ENCODE measurements at regions not wholly inside any gene's neighbourhood (a gene's known extent, or its start where the extent isn't known, plus 50 kb on each side); places are given as distances from the start of the nearest gene placed in this dataset.

DNA sequence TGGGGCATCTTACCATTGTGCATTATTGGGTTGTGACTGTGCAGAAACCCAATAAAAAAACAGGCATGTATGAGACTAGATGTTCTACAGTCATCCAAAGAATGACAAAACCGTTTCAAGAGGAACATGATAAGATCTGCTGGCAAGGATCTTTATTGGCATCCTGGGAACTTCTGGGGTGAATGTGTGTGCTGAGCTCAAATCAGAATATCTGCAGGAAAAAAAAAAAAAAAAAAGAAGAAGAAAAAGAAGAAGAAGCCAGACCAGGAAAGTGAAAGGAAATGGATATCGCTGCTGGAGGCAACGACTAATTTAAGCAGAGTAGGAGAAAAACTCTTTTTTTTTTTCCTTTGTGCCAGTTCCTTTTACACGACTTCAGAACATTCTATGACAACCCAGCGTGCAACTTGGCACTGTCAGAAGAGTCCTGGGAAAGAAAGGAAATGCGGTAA is 484.2 kb upstream of the BOD1L1 start:
- H2AFZ ChIP-seq (ENCODE audit: low read depth, low read length), result no peak overlapping the region
- H3K9me3 ChIP-seq (ENCODE audit: low read length), result no peaks in the 10 kb centered on the region
- no peak overlapping the region for H3K4me3 ChIP-seq (ENCODE audit: low read length)
- no peaks in the 10 kb centered on the region for H3K27me3 ChIP-seq (ENCODE audit: insufficient read depth, low read length)
- H3K36me3 ChIP-seq (ENCODE audit: insufficient read depth, low read length), result no peaks in the 10 kb centered on the region
- no peaks in the 10 kb centered on the region for H3K4me1 ChIP-seq (ENCODE audit: insufficient read depth, low read length)

DNA sequence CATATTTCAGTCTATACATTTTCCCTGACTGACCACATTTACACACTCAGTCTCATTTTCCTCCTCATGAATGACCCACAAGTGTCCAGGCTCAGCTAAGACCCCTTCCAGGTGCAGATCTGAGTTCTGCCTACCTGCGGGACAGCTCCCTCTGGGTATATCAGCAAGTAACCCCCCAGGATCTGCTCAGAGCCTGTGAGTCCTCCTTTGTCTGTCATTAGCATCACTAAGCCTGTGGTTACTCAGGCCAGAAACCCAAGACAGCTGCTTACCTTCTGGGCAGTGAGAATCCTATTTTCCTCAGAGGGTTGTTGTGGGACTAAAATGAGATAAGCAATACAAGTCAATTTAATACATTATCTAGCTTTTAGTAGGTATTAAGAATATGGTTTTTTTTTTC is 487.6 kb upstream of the BOD1L1 start:
- no peaks in the 10 kb centered on the region for H3K27me3 ChIP-seq (ENCODE audit: insufficient read depth, low read length)
- no peak overlapping the region for H3K4me3 ChIP-seq (ENCODE audit: low read length)
- no peaks in the 10 kb centered on the region for H3K9me3 ChIP-seq (ENCODE audit: low read length)
- no peak overlapping the region for H2AFZ ChIP-seq (ENCODE audit: low read depth, low read length)
- H3K4me1 ChIP-seq (ENCODE audit: insufficient read depth, low read length), result no peaks in the 10 kb centered on the region
- H3K36me3 ChIP-seq (ENCODE audit: insufficient read depth, low read length), result no peaks in the 10 kb centered on the region

DNA sequence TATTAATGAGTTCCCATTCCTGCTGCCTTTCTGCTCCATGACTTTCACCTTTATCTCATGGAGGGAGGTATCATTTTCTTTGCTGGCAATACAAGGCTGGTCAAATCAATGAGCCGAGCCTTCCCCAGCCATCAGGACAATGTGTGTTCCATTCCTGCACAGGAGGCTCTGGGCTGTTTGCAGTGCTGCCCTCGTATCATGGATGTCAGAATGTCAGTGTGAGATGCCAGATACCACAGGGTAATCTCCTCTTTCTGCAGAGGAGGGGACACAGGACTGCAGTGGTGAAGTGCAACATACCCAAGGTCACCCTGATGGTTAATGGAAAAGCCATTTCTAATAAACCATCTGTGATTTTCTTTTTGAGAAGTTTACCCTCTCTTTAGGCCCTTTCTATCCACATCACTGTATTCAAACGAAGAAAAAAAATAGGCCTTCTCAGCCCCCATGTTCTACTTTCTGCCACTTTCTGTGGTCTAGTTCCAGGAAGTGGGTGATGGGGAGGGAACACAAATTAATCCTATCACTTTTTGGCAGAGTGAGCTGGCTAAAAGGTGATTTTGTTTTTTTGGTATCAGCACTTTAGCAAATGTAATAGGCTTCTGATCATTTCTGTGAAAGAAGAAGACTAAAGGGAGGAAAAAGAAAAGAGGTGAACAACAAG is 490.2 kb upstream of the BOD1L1 start:
- H2AFZ ChIP-seq (ENCODE audit: low read depth, low read length), result no peak overlapping the region
- no peak overlapping the region for H3K4me3 ChIP-seq (ENCODE audit: low read length)
- no peaks in the 10 kb centered on the region for H3K9me3 ChIP-seq (ENCODE audit: low read length)
- no peaks in the 10 kb centered on the region for H3K4me1 ChIP-seq (ENCODE audit: insufficient read depth, low read length)
- no peaks in the 10 kb centered on the region for H3K27me3 ChIP-seq (ENCODE audit: insufficient read depth, low read length)
- H3K36me3 ChIP-seq (ENCODE audit: insufficient read depth, low read length), result no peaks in the 10 kb centered on the region

DNA sequence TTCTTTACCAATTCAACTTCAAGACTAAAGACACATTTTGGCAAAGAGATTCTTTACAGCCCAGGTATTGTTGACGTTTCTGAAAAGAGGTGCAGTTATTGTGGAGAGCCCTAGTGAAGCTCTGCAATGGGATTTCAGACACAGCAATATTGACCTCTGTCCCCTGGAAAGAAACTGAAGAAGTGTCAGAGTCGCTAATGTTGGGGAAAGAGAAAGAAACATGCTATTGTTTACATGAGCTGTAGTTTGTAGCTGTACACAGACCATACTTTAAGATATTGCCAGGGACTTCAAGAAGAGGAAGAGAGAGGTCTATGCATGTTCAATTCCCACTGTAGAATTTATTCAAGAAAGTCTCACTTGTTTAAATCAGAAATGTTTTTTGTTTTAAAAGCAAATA is 497.3 kb upstream of the BOD1L1 start:
- no peaks in the 10 kb centered on the region for H3K9me3 ChIP-seq (ENCODE audit: low read length)
- no peak overlapping the region for H2AFZ ChIP-seq (ENCODE audit: low read depth, low read length)
- no peaks in the 10 kb centered on the region for H3K4me1 ChIP-seq (ENCODE audit: insufficient read depth, low read length)
- no peaks in the 10 kb centered on the region for H3K36me3 ChIP-seq (ENCODE audit: insufficient read depth, low read length)
- H3K4me3 ChIP-seq (ENCODE audit: low read length), result no peak overlapping the region
- no peaks in the 10 kb centered on the region for H3K27me3 ChIP-seq (ENCODE audit: insufficient read depth, low read length)

DNA sequence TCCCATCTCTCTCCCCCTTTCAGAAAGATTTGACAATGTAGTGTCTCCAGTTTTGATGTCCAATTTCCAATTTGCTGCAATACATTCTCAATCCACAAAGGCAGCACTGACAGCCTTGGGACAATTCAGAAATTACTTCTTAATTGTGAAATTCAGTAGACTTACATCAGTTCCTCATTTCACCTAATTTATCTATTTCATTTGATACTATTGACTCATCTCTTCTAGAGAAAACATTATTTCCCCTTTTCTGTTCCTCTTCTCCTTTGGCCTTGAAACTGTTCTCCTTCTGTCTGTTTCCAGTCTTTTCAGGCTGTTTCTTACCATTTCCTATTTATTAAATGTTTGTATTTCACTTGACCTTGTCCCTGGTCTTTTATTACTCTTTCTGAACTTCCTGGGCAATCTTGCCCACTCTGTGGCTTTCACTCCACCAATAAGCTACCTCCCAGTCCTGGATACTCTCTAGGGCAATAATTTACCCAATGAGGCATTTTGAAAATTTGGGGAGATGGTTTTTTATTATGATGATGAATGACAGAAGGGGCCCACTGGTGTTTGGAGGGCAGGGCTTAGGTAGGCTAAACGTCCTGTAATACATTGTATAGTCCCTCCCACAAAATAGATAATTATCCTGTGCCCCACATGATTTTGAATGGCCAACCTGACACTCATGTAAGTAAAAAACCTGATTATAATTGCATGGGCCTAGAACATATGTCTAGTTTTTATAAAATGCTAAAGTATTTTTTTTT is 498.0 kb upstream of the BOD1L1 start:
- Histone ChIP-seq H3K36me3 (ENCODE audit: insufficient read depth, low read length) (no peaks in the 10 kb centered on the region), H3K27me3 (ENCODE audit: insufficient read depth, low read length) (no peaks in the 10 kb centered on the region), H3K4me3 (ENCODE audit: low read length) (no peak overlapping the region), H2AFZ (ENCODE audit: low read depth, low read length) (no peak overlapping the region), H3K9me3 (ENCODE audit: low read length) (no peaks in the 10 kb centered on the region), H3K4me1 (ENCODE audit: insufficient read depth, low read length) (no peaks in the 10 kb centered on the region)

DNA sequence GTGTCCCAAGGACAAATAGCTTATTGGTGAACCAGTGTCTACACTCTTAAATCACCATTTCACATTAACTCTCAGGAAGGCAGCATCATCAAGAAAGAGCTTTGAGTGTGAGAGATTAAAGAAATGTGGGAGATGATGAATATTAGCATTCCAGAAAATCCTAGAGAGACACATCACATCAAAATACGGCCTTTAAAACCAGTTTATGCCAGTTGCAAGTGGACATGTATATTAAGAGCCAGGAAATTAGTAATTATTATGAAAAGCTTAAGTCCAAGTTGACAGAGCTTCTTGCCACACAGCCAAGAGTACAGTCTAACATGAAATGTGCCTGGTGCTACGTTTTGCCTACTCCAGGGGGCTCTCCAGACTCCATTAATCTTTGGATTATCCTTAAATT is 503.0 kb upstream of the BOD1L1 start:
- Histone ChIP-seq H3K9me3 (ENCODE audit: low read length) (no peaks in the 10 kb centered on the region), H3K36me3 (ENCODE audit: insufficient read depth, low read length) (no peaks in the 10 kb centered on the region), H3K27me3 (ENCODE audit: insufficient read depth, low read length) (no peaks in the 10 kb centered on the region), H2AFZ (ENCODE audit: low read depth, low read length) (no peak overlapping the region), H3K4me3 (ENCODE audit: low read length) (no peak overlapping the region), H3K4me1 (ENCODE audit: insufficient read depth, low read length) (no peaks in the 10 kb centered on the region)

DNA sequence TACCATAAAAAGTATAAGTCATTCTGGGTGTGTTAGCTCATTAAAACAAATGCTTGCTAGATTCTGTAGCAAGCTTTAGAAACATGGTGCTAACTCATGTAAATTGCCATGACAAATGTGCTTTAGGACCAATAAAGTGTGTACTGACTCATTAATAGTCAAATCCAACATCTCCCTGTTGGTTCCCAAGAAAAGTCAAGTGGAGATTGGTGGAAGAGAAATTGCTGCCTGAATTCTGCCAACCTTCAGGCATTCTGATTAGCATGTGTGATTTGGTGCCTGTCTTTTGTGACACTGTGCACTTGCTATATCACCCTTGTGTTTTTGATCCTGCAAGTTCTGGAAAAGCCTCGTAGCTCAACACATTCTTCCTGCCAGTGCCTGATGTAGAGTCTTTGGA is 503.8 kb upstream of the BOD1L1 start:
- Histone ChIP-seq H3K9me3 (ENCODE audit: low read length) (no peaks in the 10 kb centered on the region), H3K4me3 (ENCODE audit: low read length) (no peak overlapping the region), H3K36me3 (ENCODE audit: insufficient read depth, low read length) (no peaks in the 10 kb centered on the region), H3K4me1 (ENCODE audit: insufficient read depth, low read length) (no peaks in the 10 kb centered on the region), H3K27me3 (ENCODE audit: insufficient read depth, low read length) (no peaks in the 10 kb centered on the region), H2AFZ (ENCODE audit: low read depth, low read length) (no peak overlapping the region)

DNA sequence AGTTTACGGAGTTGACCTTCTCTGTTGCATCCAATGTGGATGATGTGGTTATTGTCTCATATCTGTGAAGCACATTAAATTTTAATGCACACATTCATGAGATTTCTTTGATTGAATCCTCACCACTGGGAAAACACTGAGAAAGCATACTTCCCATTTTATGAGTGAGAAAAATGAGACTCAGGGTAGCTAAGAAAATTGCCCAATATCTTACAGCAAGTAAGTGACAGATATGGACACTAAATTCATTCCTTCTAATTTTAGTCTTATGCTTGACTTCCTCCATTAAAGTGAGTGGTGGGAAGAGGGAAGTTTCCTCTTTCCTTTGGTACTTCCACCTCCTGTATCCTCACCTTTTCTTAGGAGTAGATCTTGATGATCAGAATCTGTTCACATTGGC is 504.8 kb upstream of the BOD1L1 start:
- Histone ChIP-seq H2AFZ (ENCODE audit: low read depth, low read length) (no peak overlapping the region), H3K9me3 (ENCODE audit: low read length) (no peaks in the 10 kb centered on the region), H3K4me3 (ENCODE audit: low read length) (no peak overlapping the region), H3K27me3 (ENCODE audit: insufficient read depth, low read length) (no peaks in the 10 kb centered on the region), H3K4me1 (ENCODE audit: insufficient read depth, low read length) (no peaks in the 10 kb centered on the region), H3K36me3 (ENCODE audit: insufficient read depth, low read length) (no peaks in the 10 kb centered on the region)

DNA sequence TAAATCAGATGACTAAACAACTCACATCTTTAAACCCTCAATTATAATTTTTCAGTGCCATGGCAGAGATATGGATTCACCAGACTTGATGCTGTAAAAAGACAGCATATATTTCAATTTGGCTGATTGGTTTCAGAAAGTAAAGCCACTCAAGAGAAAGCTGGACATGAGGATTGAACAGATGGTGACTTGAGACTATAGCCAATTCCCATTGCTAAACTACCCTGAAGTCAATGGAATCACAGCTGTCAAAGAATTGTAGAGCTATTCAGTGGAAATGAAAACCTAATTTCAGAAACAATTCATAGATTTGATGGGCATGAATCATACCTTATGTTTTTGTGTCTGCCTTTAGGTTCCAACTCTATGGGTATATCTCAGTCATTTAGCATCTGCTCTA is 510.6 kb upstream of the BOD1L1 start:
- no peak overlapping the region for H3K4me3 ChIP-seq (ENCODE audit: low read length)
- H3K4me1 ChIP-seq (ENCODE audit: insufficient read depth, low read length), result no peaks in the 10 kb centered on the region
- H3K36me3 ChIP-seq (ENCODE audit: insufficient read depth, low read length), result no peaks in the 10 kb centered on the region
- H3K9me3 ChIP-seq (ENCODE audit: low read length), result no peaks in the 10 kb centered on the region
- no peak overlapping the region for H2AFZ ChIP-seq (ENCODE audit: low read depth, low read length)
- H3K27me3 ChIP-seq (ENCODE audit: insufficient read depth, low read length), result no peaks in the 10 kb centered on the region

DNA sequence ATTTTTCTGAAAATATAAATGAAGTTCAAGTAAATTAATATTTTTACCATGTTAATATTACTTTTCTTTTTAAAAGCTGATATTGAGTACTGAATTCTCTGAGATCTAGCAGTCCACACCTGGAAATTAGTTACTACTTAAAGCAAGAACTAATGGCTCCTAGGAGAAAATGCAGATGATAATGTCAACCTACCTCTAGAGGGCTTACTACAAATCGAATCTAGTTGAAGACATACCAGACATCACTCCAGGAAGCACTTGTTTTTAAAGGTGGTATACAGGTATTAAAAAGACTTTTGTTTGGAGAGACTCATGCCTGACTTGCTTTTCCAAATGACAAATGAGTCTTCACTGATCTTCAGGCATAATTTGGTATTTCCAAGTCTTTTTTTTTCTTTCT is 516.4 kb upstream of the BOD1L1 start:
- Histone ChIP-seq H3K27me3 (ENCODE audit: insufficient read depth, low read length) (no peaks in the 10 kb centered on the region), H3K36me3 (ENCODE audit: insufficient read depth, low read length) (no peaks in the 10 kb centered on the region), H3K9me3 (ENCODE audit: low read length) (no peaks in the 10 kb centered on the region), H2AFZ (ENCODE audit: low read depth, low read length) (no peak overlapping the region), H3K4me3 (ENCODE audit: low read length) (no peak overlapping the region), H3K4me1 (ENCODE audit: insufficient read depth, low read length) (peaks cover 4% of the 10 kb centered on the region)

DNA sequence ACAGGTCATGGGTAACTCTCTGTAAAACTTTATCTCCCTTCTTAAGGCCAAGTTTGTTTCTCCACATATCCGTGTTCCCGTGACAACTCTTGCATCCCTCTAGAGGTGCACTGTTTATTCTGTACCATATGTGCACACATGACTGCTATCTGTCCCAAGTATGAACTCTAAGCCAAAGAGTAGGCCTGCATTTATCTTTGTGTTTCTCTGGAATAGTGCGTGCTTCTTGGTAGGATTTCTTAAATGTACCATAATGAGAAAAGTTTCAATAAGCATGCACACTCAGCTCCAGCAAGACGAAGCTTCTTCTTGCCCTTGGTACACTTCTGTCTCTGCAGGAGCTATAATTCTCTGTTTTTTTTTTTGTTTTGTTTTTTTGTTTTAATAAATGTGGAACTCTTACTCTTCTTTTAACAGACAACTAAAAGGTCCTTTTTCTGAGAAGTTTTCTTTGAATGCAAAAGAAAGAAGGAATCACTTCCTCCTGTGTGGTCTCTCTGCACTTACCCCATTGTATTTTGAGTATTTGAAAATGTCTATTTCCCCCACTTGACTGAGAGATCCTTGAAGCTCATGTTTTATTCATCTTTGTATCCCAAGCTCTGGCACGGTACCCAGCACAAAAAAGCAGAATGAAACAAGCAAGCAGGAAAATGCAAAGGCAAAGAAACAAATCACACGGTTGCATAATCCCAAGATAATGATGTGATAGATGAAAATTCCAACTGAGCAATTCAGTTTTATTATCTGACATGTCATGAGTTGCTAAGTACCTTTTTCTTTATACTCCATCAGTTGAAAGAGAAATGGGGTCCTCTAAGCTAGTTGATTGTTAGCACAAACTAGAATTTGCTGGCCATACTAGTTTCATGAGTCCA is 521.9 kb upstream of the BOD1L1 start:
- no peaks in the 10 kb centered on the region for H3K9me3 ChIP-seq (ENCODE audit: low read length)
- H2AFZ ChIP-seq (ENCODE audit: low read depth, low read length), result peak overlapping the region; percentile 62
- peaks cover 20% of the 10 kb centered on the region for H3K4me1 ChIP-seq (ENCODE audit: insufficient read depth, low read length)
- no peak overlapping the region for H3K4me3 ChIP-seq (ENCODE audit: low read length)
- H3K27me3 ChIP-seq (ENCODE audit: insufficient read depth, low read length), result no peaks in the 10 kb centered on the region
- H3K36me3 ChIP-seq (ENCODE audit: insufficient read depth, low read length), result no peaks in the 10 kb centered on the region

- Histone ChIP-seq H3K27me3 (ENCODE audit: insufficient read depth, low read length) (no peaks in the 10 kb centered on the region), H2AFZ (ENCODE audit: low read depth, low read length) (no peak overlapping the region), H3K9me3 (ENCODE audit: low read length) (no peaks in the 10 kb centered on the region), H3K36me3 (ENCODE audit: insufficient read depth, low read length) (no peaks in the 10 kb centered on the region), H3K4me3 (ENCODE audit: low read length) (no peak overlapping the region), H3K4me1 (ENCODE audit: insufficient read depth, low read length) (peaks cover 20% of the 10 kb centered on the region)
Measured at GRCh38 chr4:14151101-14151500, 523.6 kb upstream of the BOD1L1 start.

GRCh38 chr4:14152834-14153519 is 525.5 kb upstream of the BOD1L1 start:
- Histone ChIP-seq H3K4me1 (ENCODE audit: insufficient read depth, low read length) (peaks cover 20% of the 10 kb centered on the region), H3K36me3 (ENCODE audit: insufficient read depth, low read length) (no peaks in the 10 kb centered on the region), H3K27me3 (ENCODE audit: insufficient read depth, low read length) (no peaks in the 10 kb centered on the region), H2AFZ (ENCODE audit: low read depth, low read length) (no peak overlapping the region), H3K4me3 (ENCODE audit: low read length) (no peak overlapping the region), H3K9me3 (ENCODE audit: low read length) (no peaks in the 10 kb centered on the region)

Data from neuron (in vitro differentiated cells).